ENCODE measurements at regions not wholly inside any gene's neighbourhood (a gene's known extent, or its start where the extent isn't known, plus 50 kb on each side); places are given as distances from the start of the nearest gene placed in this dataset.

DNA sequence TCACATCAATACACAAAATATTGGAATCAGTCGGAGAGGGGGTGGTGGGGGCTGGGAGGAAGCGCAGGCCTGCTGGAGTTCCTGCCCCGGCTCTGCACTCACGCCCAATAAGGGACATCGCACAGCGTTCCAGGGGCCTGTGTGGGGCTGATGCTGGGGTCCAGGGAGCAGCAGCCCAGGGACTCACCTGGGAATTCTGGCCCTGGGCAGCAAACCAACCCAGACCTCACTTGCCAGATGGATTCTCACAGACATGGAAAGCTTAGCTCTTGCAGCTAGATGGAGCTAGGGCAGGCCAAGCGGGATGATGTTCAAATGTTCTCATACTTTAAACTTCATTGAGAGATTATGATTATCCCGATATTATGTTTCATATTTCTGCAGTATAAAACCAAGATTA is 266.6 kb upstream of the TANK start:
- TF ChIP-seq, protein P1, sequence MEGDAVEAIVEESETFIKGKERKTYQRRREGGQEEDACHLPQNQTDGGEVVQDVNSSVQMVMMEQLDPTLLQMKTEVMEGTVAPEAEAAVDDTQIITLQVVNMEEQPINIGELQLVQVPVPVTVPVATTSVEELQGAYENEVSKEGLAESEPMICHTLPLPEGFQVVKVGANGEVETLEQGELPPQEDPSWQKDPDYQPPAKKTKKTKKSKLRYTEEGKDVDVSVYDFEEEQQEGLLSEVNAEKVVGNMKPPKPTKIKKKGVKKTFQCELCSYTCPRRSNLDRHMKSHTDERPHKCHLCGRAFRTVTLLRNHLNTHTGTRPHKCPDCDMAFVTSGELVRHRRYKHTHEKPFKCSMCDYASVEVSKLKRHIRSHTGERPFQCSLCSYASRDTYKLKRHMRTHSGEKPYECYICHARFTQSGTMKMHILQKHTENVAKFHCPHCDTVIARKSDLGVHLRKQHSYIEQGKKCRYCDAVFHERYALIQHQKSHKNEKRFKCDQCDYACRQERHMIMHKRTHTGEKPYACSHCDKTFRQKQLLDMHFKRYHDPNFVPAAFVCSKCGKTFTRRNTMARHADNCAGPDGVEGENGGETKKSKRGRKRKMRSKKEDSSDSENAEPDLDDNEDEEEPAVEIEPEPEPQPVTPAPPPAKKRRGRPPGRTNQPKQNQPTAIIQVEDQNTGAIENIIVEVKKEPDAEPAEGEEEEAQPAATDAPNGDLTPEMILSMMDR (conservative IDR thresholded peaks at IDR 0.05; ENCODE audit: low read depth, low read length), result no peak
- TF ChIP-seq EZH2 (IDR thresholded peaks at IDR 0.05; ENCODE audit: borderline replicate concordance, low read depth, low read length, poor library complexity, severe bottlenecking), result no peak
